ENCODE measurements at regions not wholly inside any gene's neighbourhood (a gene's known extent, or its start where the extent isn't known, plus 50 kb on each side); places are given as distances from the start of the nearest gene placed in this dataset.

- DNase-seq, result no peak
Observed at GRCh38 chr16:73170612-73171038, 122.7 kb upstream of the ZFHX3 start.

GRCh38 chr16:73166947-73167550 lies 119.1 kb upstream of the ZFHX3 start:
- no peak for DNase-seq

- DNase-seq, result peak; percentile 20
Observed at GRCh38 chr16:73166441-73166851, 118.5 kb upstream of the ZFHX3 start.

GRCh38 chr16:73163238-73163815 lies 115.4 kb upstream of the ZFHX3 start:
- no peak for DNase-seq

- no peak for DNase-seq
Observed at GRCh38 chr16:73161977-73162376, 114.0 kb upstream of the ZFHX3 start.

- peak; percentile 38 for DNase-seq
Observed at GRCh38 chr16:73159296-73159695, 111.4 kb upstream of the ZFHX3 start.

GRCh38 chr16:73157861-73158260 lies 109.9 kb upstream of the ZFHX3 start:
- DNase-seq, result no peak

GRCh38 chr16:73154063-73154870 lies 106.3 kb upstream of the ZFHX3 start:
- DNase-seq, result peak; percentile 83

GRCh38 chr16:73152386-73153125 lies 104.6 kb upstream of the ZFHX3 start:
- no peak for DNase-seq

GRCh38 chr16:73151941-73152340 lies 104.0 kb upstream of the ZFHX3 start:
- DNase-seq, result no peak

GRCh38 chr16:73151225-73151624 lies 103.3 kb upstream of the ZFHX3 start:
- DNase-seq, result no peak

GRCh38 chr16:73150786-73151185 lies 102.9 kb upstream of the ZFHX3 start:
- peak; percentile 25 for DNase-seq

GRCh38 chr16:73149334-73149733 lies 101.4 kb upstream of the ZFHX3 start:
- peak; percentile 12 for DNase-seq

GRCh38 chr16:73147958-73148357 lies 100.0 kb upstream of the ZFHX3 start:
- DNase-seq, result no peak

GRCh38 chr16:73145166-73145880 lies 97.4 kb upstream of the ZFHX3 start:
- no peak for DNase-seq

- no peak for DNase-seq
Observed at GRCh38 chr16:73143576-73144422, 95.9 kb upstream of the ZFHX3 start.

GRCh38 chr16:73143002-73143401 lies 95.1 kb upstream of the ZFHX3 start:
- DNase-seq, result no peak

- no peak for DNase-seq
Observed at GRCh38 chr16:73142053-73142854, 94.3 kb upstream of the ZFHX3 start.

- no peak for DNase-seq
Observed at GRCh38 chr16:73140929-73141328, 93.0 kb upstream of the ZFHX3 start.

- no peak for DNase-seq
Observed at GRCh38 chr16:73131156-73131862, 83.4 kb upstream of the ZFHX3 start.

Measured in hematopoietic multipotent progenitor cell treated with erythropoietin and hydrocortisone succinate and interleukin-3 and kit ligand, for 6 days (in vitro differentiated cells).